GM10266 (cell line): ENCODE measurements at regions not wholly inside any gene's neighbourhood (a gene's known extent, or its start where the extent isn't known, plus 50 kb on each side); places are given as distances from the start of the nearest gene placed in this dataset.

Experiments
- DNase-seq: peaks from one replicate; pipeline ENCODE4 v3.0.0; 2012; ENCODE audit errors: extremely low spot score
- TF ChIP-seq, protein P1 (sequence below): IDR thresholded peaks from 2 replicates; pipeline ENCODE4 v1.5.1; 2012; ENCODE audit warnings: mild to moderate bottlenecking, low read depth; ENCODE audit not compliant: control insufficient read depth, insufficient read depth; ENCODE audit errors: missing control alignments

DNA sequence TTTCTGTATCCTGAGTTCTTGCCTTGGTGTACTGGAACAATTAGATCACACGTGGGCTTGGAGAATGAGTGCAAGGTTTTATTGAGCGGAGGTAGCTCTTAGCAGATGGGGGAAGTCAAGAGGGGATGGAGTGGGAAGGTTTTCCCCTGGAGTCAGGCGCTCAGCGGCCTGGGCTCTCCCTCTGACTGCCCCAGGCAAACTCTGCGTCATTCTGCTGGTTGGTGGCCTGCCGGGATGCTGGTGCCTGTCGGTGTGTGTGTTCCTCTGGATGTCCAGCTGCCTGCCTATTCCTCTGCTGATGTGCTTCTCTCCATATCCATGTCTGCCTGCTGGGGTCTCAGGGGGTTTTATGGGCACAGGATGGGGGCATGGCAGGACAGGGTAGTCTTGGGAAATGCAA, 111.0 kb downstream of the TRIB2 start:
- TF ChIP-seq, protein P1, sequence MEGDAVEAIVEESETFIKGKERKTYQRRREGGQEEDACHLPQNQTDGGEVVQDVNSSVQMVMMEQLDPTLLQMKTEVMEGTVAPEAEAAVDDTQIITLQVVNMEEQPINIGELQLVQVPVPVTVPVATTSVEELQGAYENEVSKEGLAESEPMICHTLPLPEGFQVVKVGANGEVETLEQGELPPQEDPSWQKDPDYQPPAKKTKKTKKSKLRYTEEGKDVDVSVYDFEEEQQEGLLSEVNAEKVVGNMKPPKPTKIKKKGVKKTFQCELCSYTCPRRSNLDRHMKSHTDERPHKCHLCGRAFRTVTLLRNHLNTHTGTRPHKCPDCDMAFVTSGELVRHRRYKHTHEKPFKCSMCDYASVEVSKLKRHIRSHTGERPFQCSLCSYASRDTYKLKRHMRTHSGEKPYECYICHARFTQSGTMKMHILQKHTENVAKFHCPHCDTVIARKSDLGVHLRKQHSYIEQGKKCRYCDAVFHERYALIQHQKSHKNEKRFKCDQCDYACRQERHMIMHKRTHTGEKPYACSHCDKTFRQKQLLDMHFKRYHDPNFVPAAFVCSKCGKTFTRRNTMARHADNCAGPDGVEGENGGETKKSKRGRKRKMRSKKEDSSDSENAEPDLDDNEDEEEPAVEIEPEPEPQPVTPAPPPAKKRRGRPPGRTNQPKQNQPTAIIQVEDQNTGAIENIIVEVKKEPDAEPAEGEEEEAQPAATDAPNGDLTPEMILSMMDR: no peak
- no peak for DNase-seq

DNA sequence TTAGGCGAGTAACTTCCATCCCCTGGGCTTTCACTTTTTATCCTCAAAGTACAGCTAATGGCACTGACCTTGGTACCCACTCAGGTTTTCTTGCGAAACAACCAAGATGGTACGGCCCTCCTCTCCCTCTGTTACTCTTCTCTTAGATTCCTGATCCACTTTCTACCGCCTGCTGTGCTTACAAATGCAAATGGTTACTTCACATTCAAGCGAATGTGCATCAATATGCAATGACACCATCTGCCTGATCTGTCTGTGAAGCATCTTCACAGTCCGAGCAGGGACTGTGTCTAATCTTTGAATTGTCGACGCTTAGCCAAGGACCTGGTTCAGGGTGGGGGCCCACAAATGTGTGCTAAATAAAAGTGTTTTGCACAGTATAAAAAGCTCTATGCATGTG, 112.2 kb downstream of the TRIB2 start:
- no peak for DNase-seq

DNA sequence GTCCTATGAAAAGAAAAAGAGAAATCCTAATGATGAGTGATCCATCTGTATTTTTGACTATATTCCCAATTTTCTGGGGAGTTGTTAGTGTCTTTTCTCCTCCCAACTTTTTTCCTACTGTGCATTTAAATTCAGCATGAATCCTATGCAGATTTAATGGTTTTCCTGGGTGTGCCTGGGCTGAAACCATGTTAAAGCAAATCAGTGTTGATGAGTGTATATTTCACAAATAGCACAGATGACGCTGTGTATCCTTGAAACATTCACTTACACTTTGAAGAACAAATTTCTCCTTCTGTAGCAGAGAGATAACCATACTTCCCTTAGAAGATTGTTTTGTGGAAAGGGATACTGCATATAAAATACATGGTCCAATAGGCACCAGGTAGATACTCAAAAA, 114.3 kb downstream of the TRIB2 start:
- DNase-seq: no peak
- TF ChIP-seq, protein P1: no peak

More for the DNA sequence above, 112.2 kb downstream of the TRIB2 start:
- TF ChIP-seq, protein P1: no peak

DNA sequence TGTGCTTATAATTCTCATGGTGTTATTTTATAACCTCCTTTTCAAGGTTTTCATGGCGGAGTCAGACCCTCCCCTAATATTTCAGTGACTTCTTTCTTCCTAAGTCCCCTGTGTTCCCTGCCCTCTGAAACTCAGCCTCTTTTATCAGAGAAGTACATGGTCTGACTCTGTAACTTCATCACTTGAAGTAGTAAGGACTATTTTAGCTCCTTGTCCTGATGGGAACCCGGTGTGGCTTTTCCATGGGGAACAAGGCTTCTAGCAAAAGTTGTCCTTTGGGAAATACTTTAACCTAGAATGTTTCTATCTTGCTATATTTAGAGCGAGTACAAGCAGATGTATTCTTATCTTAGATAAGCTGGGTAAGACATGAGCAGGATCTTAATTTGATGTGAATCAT, 117.5 kb downstream of the TRIB2 start:
- DNase-seq: no peak
- TF ChIP-seq, protein P1: no peak

DNA sequence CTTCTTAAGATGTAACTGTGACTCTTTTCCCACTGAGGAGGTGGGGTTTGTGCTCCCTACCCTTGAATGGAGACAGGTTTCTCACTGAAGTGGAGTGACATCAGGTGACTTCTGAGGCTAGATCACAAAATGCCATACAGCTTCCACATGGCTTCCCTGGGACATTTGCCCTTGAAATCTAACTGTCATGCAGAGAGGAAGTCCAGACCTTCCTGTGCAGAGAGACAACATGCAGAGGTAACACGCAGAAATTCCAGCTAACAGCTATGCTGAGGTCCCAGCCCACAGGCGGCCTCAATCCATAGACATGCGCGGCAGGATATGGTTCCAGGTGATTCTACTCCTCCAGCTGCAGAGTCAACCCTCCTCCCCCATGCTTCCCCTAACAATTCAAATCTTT, 119.0 kb downstream of the TRIB2 start:
- TF ChIP-seq, protein P1: no peak

DNA sequence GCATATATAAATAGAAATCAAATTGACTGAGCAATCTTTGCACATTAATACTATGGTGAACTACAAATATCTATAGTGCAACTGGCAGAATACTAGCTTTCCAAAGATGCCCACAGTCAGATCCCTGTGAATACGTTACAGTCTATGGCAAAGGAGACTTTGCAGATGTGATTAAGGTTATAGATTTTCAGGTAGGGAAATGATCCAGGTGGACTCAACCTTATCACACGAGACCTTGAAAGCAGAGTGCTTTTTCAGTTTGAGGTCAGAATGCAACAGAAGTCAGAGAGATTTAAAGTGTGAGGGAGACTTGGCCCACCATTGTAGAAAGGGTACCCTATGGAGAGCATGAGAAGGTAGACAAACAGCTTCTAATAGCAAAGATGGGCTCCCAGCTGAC, 122.6 kb downstream of the TRIB2 start:
- DNase-seq: no peak
- TF ChIP-seq, protein P1: no peak

More for the DNA sequence above, 119.0 kb downstream of the TRIB2 start:
- DNase-seq: no peak

DNA sequence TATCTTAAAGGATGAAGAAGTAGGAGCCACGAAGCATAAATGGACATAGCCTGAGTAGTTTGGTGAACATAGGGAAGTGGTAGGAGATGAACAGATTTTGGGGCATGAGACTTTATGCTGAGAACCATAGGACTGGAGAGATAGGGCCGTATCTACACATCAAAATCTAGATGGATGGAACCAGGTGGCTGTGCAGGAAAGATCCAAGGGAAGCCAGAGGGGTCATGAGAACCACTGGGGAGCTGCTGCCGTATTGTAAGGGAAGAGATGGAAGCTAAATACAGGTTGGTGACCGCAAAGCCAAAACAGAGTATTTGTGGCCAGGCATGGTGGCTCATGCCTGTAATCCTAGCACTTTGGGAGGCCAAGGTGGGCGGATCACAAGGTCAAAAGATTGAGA, 124.3 kb downstream of the TRIB2 start:
- TF ChIP-seq, protein P1: no peak
- DNase-seq: no peak
